WTC11 (cell line): ENCODE measurements at regions not wholly inside any gene's neighbourhood (a gene's known extent, or its start where the extent isn't known, plus 50 kb on each side); places are given as distances from the start of the nearest gene placed in this dataset.

Source experiments
- ATAC-seq: fragments of 200-7000 bp; cut with Tn5 transposase; 2 replicates; pipeline ENCODE4 v1.10.0; 2021; ENCODE audit warnings: mild to moderate bottlenecking, moderate library complexity
- CTCF ChIA-PET: fragments of 300-600 bp; sonication (Branson Sonifier 250); formaldehyde crosslinking; loops from one replicate; lab custom pipeline; 2021; ENCODE audit warnings: antibody characterized with exemption; lab: Charles Lee
- POLR2A ChIA-PET: fragments of 350-600 bp; sonication (Branson Sonifier 250); formaldehyde crosslinking; loops from one replicate; lab custom pipeline; 2021; ENCODE audit warnings: antibody characterized with exemption; lab: Charles Lee
- DNase-seq: peaks from one replicate; pipeline ENCODE4 v3.0.0; 2021; ENCODE audit warnings: low spot score
- H3K27ac Mint-ChIP-seq: 2 replicates; pipeline ENCODE4 v1.8.0; 2021; ENCODE audit warnings: mixed read lengths
- H3K27me3 Mint-ChIP-seq: 2 replicates; pipeline ENCODE4 v1.8.0; 2021; ENCODE audit warnings: low read depth, mild to moderate bottlenecking, moderate library complexity, mixed read lengths
- H3K36me3 Mint-ChIP-seq: 2 replicates; pipeline ENCODE4 v1.8.0; 2021; ENCODE audit warnings: mixed read lengths
- H3K4me1 Mint-ChIP-seq: 2 replicates; pipeline ENCODE4 v1.8.0; 2022; ENCODE audit warnings: mixed read lengths
- H3K4me3 Mint-ChIP-seq: 2 replicates; pipeline ENCODE4 v1.8.0; 2021; ENCODE audit warnings: mild to moderate bottlenecking, moderate library complexity, mixed read lengths
- H3K9me3 Mint-ChIP-seq: 2 replicates; pipeline ENCODE4 v1.8.0; 2021; ENCODE audit warnings: mixed read lengths
- ARID4B ChIP-seq: sonication (generic); formaldehyde crosslinking; IDR thresholded peaks from 2 replicates; pipeline ENCODE4 v1.8.0; 2023; ENCODE audit warnings: missing genetic modification reagents, mild to moderate bottlenecking, borderline replicate concordance
- ATF1 ChIP-seq: sonication (generic); formaldehyde crosslinking; IDR thresholded peaks from 2 replicates; pipeline ENCODE4 v1.8.1; 2023; ENCODE audit warnings: mild to moderate bottlenecking, moderate library complexity, missing genetic modification reagents
- ERG ChIP-seq: fragments of 250-450 bp; sonication (Bioruptor Pico); IDR thresholded peaks from 2 replicates; pipeline ENCODE4 v1.8.0; 2021; ENCODE audit warnings: mild to moderate bottlenecking
- ESRRA ChIP-seq: sonication (generic); formaldehyde crosslinking; IDR thresholded peaks from 2 replicates; pipeline ENCODE4 v1.8.1; 2022; ENCODE audit warnings: mild to moderate bottlenecking, missing genetic modification reagents, borderline replicate concordance
- FOXJ3 ChIP-seq: sonication (generic); formaldehyde crosslinking; IDR thresholded peaks from 2 replicates; pipeline ENCODE4 v1.9.0; 2021; ENCODE audit warnings: missing genetic modification reagents, mild to moderate bottlenecking, borderline replicate concordance
- GTF2I ChIP-seq: fragments of 250-450 bp; sonication (Bioruptor Pico); conservative IDR thresholded peaks from 2 replicates; pipeline ENCODE4 v1.4.0; 2021; ENCODE audit warnings: mild to moderate bottlenecking
- IRF2 ChIP-seq: sonication (generic); formaldehyde crosslinking; IDR thresholded peaks from 2 replicates; pipeline ENCODE4 v1.8.0; 2022; ENCODE audit warnings: low read depth, missing genetic modification reagents, borderline replicate concordance
- JUN ChIP-seq: sonication (generic); formaldehyde crosslinking; IDR thresholded peaks from 2 replicates; pipeline ENCODE4 v1.8.0; 2023; ENCODE audit warnings: mild to moderate bottlenecking, missing genetic modification reagents
- KAT7 ChIP-seq: sonication (generic); formaldehyde crosslinking; IDR thresholded peaks from 2 replicates; pipeline ENCODE4 v1.8.1; 2023; ENCODE audit warnings: missing genetic modification reagents, mild to moderate bottlenecking, borderline replicate concordance
- MXD4 ChIP-seq: fragments of 250-450 bp; sonication (Bioruptor Pico); IDR thresholded peaks from 2 replicates; pipeline ENCODE4 v1.8.0; 2021; ENCODE audit warnings: mild to moderate bottlenecking, moderate library complexity, borderline replicate concordance
- NFE2L1 ChIP-seq: sonication (generic); formaldehyde crosslinking; IDR thresholded peaks from 2 replicates; pipeline ENCODE4 v1.8.1; 2023; ENCODE audit warnings: missing genetic modification reagents
- OVOL2 ChIP-seq: fragments of 250-450 bp; sonication (Bioruptor Pico); IDR thresholded peaks from 2 replicates; pipeline ENCODE4 v1.9.0; 2021; ENCODE audit warnings: mild to moderate bottlenecking, borderline replicate concordance
- PREB ChIP-seq: sonication (generic); formaldehyde crosslinking; IDR thresholded peaks from 2 replicates; pipeline ENCODE4 v1.8.1; 2022; ENCODE audit warnings: mild to moderate bottlenecking, missing genetic modification reagents, moderate library complexity, borderline replicate concordance
- PRRX2 ChIP-seq: fragments of 250-450 bp; sonication (Bioruptor Pico); IDR thresholded peaks from 2 replicates; pipeline ENCODE4 v1.8.0; 2021; ENCODE audit warnings: mild to moderate bottlenecking
- SP1 ChIP-seq: sonication (generic); formaldehyde crosslinking; conservative IDR thresholded peaks from 2 replicates; pipeline ENCODE4 v1.8.1; 2022; ENCODE audit warnings: missing genetic modification reagents
- TEAD1 ChIP-seq: sonication (generic); formaldehyde crosslinking; IDR thresholded peaks from 2 replicates; pipeline ENCODE4 v1.8.0; 2022; ENCODE audit warnings: mild to moderate bottlenecking, missing genetic modification reagents
- TP53 ChIP-seq: sonication (generic); formaldehyde crosslinking; IDR thresholded peaks from 2 replicates; pipeline ENCODE4 v1.8.1; 2023; ENCODE audit warnings: mild to moderate bottlenecking, missing genetic modification reagents
- ZNF121 ChIP-seq: sonication (generic); formaldehyde crosslinking; IDR thresholded peaks from 2 replicates; pipeline ENCODE4 v1.8.0; 2023; ENCODE audit warnings: missing genetic modification reagents
- ZNF219 ChIP-seq: sonication (generic); formaldehyde crosslinking; IDR thresholded peaks from 2 replicates; pipeline ENCODE4 v1.8.0; 2023; ENCODE audit warnings: missing genetic modification reagents, mild to moderate bottlenecking, borderline replicate concordance
- ZNF263 ChIP-seq: sonication (generic); formaldehyde crosslinking; IDR thresholded peaks from 2 replicates; pipeline ENCODE4 v1.8.1; 2022; ENCODE audit warnings: low read depth, mild to moderate bottlenecking, moderate library complexity, missing genetic modification reagents
- ZNF423 ChIP-seq: fragments of 250-450 bp; sonication (Bioruptor Pico); IDR thresholded peaks from 2 replicates; pipeline ENCODE4 v2.1.2; 2022; ENCODE audit warnings: mild to moderate bottlenecking, moderate library complexity
- ZNF532 ChIP-seq: fragments of 250-450 bp; sonication (Bioruptor Pico); IDR thresholded peaks from 2 replicates; pipeline ENCODE4 v1.9.0; 2021; ENCODE audit warnings: mild to moderate bottlenecking, borderline replicate concordance
- TF ChIP-seq, protein P1 (sequence below): sonication (generic); formaldehyde crosslinking; IDR thresholded peaks from 2 replicates; pipeline ENCODE4 v1.8.1; 2023; ENCODE audit warnings: mild to moderate bottlenecking, missing genetic modification reagents, moderate library complexity
- TF ChIP-seq, protein P2 (sequence below): sonication (generic); formaldehyde crosslinking; IDR thresholded peaks from 2 replicates; pipeline ENCODE4 v1.8.1; 2022; ENCODE audit warnings: mild to moderate bottlenecking, moderate library complexity, missing genetic modification reagents

GRCh38 chr20:60186412-60186811 lies 228.2 kb downstream of the CDH26 start (continued):
- no peak for TF ChIP-seq ZNF532 (CRISPR knock-in tag)

DNA sequence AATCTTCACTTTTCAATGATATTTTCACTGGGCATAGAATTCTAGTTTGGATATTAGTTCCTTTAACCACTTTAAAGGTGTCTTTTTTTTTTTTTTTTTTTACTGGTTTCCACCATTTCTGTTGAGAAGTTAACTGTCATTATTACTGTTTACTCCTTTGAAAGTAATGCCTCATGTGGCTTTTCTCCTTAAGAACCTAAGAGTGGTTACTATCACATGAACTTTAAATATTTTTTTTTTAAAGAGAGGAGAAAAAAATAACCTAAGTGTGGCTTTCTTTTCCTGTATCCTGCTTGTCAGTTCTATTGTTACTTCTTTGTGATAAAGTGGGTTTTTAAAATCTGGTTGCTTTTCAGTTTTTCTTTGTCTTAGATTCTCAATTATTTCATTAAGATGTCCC lies 229.5 kb downstream of the CDH26 start:
- POLR2A ChIA-PET = no interaction called here
- Mint-ChIP-seq H3K4me3 (no peak overlapping the region), H3K36me3 (peaks cover 8% of the 10 kb centered on the region), H3K27me3 (peaks cover 44% of the 10 kb centered on the region), H3K4me1 (no peaks in the 10 kb centered on the region), H3K9me3 (peaks cover 37% of the 10 kb centered on the region), H3K27ac (no peak overlapping the region)
- TF ChIP-seq FOXJ3 (CRISPR knock-in tag) (no peak), PRRX2 (CRISPR knock-in tag) (no peak), TEAD1 (CRISPR knock-in tag) (no peak), SP1 (CRISPR knock-in tag) (no peak), ZNF423 (CRISPR knock-in tag) (no peak), KAT7 (no peak), OVOL2 (CRISPR knock-in tag) (no peak), ERG (CRISPR knock-in tag) (no peak), JUN (CRISPR knock-in tag) (no peak), ZNF121 (CRISPR knock-in tag) (no peak), ZNF263 (CRISPR knock-in tag) (no peak), ESRRA (no peak), TP53 (CRISPR knock-in tag) (no peak), ATF1 (CRISPR knock-in tag) (no peak), ZNF219 (CRISPR knock-in tag) (no peak), MXD4 (CRISPR knock-in tag) (no peak)
- TF ChIP-seq, protein P1, sequence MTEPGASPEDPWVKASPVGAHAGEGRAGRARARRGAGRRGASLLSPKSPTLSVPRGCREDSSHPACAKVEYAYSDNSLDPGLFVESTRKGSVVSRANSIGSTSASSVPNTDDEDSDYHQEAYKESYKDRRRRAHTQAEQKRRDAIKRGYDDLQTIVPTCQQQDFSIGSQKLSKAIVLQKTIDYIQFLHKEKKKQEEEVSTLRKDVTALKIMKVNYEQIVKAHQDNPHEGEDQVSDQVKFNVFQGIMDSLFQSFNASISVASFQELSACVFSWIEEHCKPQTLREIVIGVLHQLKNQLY (CRISPR knock-in tag) = no peak
- TF ChIP-seq, protein P2, sequence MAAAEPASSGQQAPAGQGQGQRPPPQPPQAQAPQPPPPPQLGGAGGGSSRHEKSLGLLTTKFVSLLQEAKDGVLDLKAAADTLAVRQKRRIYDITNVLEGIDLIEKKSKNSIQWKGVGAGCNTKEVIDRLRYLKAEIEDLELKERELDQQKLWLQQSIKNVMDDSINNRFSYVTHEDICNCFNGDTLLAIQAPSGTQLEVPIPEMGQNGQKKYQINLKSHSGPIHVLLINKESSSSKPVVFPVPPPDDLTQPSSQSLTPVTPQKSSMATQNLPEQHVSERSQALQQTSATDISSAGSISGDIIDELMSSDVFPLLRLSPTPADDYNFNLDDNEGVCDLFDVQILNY (CRISPR knock-in tag) = no peak
- CTCF ChIA-PET = no interaction called here
- ATAC-seq (no peak), DNase-seq (no peak)

- no peak overlapping the region for H3K4me3 Mint-ChIP-seq
- TF ChIP-seq NFE2L1 (no peak), GTF2I (no peak), ARID4B (CRISPR knock-in tag) (no peak), PREB (no peak), IRF2 (no peak)
Observed at GRCh38 chr20:60191014-60191413, 232.8 kb downstream of the CDH26 start.

More at GRCh38 chr20:60191014-60191413, 232.8 kb downstream of the CDH26 start:
- Mint-ChIP-seq H3K9me3 (peaks cover 21% of the 10 kb centered on the region), H3K27me3 (peaks cover 37% of the 10 kb centered on the region), H3K4me1 (no peaks in the 10 kb centered on the region), H3K27ac (no peak overlapping the region), H3K36me3 (peaks cover 4% of the 10 kb centered on the region; the same call in 1 of the 2 replicates)
- CTCF ChIA-PET = interaction anchor here (1.9 kb wide), 1 partner anchor 15 kb away, joined by 5 read pairs; no protein-coding TSS in a partner anchor
- DNase-seq = no peak
- POLR2A ChIA-PET = no interaction called here
- ATAC-seq = no peak
